LHCN-M2 (cell line): ENCODE measurements at regions not wholly inside any gene's neighbourhood (a gene's known extent, or its start where the extent isn't known, plus 50 kb on each side); places are given as distances from the start of the nearest gene placed in this dataset.
"Not testable (repeated sequence)": the region's sequence is repeated elsewhere in the genome, so short reads cannot be mapped to it uniquely, and the experiment has no call there.

Experiments used
- DNase-seq: peaks from one replicate; pipeline ENCODE4 v3.0.0-alpha.2; 2012; ENCODE audit warnings: low read depth

DNA sequence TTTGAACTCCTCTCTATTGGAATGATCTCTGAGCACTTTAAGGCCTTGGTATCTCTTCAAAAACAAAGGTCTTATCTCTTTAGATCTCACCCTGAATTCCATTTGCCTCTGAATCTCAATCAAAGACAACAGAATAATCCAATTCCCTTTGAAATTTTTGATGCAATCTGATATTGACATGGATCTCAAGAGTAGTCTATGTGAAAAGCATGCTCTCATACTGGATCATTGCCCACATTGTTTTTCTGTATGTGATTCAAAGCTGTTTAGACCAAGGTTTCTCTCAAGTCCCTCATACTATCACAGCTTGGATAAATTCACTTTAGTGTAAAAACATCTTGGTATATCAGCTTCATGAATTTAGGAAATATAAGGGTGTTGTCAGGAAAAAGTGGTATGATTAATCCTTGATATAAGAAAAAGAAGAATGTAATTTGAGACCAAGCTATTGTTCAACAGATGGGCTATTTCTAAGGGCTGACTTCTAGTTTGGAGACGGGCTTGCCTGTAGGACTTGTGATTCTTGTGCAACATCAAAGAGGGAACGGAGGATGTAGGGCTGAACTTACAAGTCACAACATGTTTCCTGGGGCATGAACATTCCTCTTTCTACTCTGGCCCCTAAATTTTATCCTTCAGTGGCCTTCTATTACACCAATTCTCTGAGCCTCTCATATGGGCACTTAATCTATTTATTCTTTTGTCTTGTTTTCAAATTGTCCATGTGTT is 77.9 kb upstream of the CITED2 start:
- DNase-seq, result peak; percentile 45

DNA sequence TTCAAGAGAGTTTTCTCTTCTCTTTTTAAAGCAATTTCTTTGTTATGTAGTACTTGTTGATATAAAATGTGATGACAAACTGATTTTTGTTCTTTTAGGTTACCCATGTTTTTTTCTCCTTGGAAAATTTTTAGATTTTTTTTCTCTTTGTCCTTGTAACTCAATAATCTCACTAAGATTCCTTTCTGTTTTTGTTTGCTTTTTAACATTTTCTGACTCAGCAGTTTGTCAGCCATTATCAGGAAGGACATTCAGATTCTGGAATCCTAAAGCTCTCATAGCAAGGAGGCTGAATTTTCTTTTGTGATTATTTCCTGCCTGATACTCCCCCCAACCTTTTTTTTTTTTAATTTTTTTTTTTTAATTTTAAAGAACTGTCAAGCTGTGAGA is 75.2 kb upstream of the CITED2 start:
- DNase-seq, result peak; percentile 45

DNA sequence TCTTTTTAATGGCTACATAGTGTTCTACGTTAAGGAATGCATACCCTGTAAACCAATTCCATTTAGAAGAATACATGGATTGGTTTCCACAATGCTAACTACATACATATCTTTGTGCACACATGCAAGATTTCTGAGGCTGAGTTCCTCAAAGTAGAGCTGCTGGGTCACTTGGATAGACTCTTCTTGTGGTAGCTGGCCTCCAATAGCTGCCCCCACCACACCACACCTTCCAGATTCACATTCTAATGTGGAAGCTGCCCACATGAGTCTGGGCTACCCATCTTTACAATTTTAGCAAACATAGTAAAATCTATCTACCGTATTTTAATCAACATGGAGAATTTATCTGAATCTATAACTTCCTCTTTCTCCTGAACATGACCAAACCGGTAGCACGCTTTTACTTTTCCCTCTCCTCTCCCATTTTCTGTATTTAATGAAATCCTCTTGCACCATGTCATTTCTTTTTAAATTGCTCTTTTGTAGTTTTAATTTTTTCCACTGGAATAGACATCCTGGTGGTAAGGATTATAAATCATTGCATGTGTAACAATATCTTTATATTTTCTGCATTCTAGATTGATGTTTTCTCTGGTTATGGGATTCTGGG is 74.7 kb upstream of the CITED2 start:
- DNase-seq, result no peak

DNA sequence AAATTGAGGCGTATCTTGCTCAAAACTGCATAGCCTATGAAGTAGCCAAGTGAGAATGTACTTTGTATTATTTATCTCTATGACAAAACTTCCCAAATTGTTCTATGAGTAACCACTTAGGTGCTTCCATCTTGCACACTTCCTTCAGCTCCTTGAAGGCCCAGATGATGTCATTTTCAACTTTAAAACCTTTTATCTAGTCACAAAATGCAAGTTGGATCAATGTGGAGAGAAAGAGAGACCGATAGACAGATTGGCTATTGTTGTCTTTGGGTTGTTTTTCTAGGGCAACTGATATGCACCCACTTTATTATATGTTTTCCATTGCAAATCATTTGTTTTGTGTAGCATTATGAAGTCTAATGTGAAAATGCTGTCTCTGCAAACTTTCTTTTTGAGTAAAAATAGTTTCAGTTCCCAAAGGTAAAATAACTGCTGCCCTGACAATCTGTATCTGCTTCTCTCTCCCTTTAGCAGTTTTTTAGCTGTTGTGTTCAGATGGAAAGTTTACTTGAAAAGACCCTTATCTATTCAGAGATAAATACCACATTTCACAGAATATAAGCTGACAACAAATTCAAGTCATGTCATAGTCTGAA is 73.7 kb upstream of the CITED2 start:
- DNase-seq, result peak; percentile 11

DNA sequence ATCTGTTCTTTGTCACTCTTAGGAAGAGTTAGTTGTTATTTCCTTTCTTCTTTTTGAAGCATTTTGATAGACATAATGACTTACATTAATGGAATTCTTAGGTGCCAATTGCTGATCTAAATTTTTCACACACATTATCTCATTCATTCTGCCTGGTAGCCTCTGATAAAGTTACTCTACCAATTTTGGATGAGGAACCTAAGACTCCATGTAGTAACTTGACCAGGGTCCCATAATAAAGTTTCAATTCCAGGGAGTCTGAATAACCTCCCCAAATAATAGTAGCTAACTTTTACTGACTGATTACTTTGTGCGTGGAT is 73.2 kb upstream of the CITED2 start:
- DNase-seq, result no peak

DNA sequence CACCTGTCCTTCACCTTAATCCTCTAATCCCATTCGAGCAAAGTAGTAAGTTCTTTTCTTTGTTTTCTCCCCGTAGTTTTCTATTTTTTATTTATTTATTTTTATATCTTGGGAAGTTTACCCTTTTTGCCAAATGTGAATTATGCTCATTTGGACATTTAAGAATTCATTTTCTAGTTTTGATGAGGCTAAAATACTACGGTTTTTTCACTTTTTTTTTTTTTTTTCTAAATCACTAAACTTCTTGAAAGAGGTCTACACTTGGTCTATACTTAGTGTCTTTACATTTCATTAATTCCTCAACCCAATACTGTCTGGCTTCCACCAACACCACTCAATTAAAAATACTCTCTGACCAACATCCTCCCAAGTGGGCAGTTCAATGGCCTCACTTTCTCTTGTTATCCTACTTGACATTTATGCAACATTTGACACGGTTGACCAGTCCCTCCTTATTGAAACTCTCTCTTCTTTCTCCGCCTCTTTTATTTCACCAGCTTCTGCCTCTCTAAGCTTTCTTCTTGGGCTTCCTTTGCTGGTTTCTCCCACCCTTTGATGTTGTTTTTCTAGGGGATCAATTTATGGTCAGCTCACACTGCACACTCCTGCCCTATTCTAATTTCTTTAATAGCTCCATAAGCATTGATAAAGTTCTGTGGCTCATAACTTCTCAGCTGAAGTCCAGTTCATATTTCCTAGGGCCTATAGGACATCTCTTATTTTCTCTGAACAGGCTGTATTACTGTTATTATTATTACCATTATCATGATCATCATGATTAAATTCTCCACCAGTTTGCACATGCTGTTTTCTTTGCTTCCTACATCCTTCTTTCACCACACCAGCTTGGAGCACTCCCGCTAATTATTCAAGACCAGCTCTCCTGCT is 72.6 kb upstream of the CITED2 start:
- DNase-seq, result no peak

DNA sequence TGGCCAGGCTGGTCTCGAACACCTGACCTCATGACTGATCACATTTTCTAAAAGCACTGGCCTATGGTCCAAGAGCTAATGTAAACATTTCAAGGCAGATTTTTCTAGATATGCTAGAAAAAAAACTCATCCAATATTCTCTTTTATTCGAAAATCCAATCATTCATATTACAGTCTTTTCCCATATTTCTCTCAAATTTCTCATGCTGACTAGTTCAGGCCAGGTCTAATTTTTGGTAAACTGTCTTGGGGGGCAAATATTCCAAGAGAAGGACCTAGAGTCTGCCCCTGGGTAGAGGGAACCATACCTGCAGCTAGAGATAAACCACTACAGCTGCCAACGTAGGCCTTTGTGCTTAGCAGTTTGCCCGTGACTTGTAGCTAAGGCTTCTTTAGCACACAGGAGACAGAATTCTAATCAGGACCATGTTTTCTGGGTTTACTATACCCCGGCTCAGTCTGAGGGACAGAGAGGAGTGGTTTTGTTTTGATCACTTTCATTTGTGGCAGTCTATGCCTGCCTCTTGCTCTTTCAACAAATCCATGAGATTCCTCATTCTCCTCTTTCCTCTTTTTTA is 71.8 kb upstream of the CITED2 start:
- DNase-seq, result no peak

DNA sequence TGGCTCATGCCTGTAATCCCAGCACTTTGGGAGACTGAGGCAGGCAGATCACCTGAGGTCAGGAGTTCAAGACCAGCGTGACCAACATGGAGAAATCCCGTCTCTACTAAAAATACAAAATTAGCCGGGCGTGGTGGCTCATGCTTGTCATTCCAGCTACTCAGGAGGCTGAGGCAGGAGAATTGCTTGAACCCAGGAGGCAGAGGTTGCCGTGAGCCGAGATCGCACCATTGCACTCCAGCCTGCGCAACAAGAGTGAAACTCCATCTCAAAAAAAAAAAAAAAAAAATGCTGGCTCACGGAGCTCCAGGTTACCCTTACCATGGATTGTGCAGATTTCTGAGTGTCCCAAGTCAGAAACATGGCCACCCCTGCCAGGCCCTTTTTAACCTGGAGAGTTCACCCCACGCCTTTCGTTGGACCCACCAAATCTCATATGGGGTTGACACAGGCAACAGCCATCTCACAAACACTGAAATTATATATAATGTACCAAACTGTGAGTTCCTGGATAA is 69.9 kb upstream of the CITED2 start:
- not testable (repeated sequence) for DNase-seq

DNA sequence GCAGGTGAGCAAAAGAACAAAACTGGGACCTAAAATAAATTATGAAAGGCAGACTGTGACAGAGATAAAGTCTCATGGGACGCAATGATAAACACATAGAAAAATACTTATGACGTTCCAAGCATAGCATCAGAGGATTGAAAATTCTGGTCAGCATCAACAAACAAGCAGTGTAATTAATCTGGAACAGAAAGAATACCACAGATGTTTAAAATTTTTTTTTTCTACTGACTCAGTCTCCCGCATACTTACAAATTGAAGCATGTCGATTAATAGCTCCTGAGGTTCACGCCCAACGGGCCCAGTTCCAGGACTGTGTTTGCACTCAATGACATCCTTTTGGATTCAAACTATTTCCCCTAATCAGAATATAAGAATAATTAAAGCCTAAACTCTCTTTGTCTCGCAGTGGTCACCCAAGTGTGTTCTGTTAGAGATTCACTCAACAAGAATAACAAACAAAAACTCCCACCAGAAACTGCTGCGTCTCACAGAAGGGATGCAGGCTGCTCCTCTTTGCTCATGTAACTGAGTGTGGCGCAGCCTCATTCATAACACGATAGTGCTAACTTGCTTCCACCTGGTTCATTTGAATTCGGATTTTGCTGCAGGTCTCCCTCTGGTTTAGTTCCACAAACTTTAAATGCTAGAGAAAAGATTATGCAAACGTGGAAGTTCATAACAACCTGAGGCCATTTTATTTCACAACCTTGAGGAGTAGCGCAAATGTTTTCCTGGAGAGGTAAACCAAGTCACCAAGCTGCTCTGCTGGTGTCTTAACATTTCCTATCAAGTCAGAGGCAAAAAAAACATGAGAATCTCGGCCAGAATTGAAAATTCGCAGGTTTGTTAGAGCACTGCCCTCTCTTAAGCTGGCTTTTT is 69.0 kb upstream of the CITED2 start:
- no peak for DNase-seq

DNA sequence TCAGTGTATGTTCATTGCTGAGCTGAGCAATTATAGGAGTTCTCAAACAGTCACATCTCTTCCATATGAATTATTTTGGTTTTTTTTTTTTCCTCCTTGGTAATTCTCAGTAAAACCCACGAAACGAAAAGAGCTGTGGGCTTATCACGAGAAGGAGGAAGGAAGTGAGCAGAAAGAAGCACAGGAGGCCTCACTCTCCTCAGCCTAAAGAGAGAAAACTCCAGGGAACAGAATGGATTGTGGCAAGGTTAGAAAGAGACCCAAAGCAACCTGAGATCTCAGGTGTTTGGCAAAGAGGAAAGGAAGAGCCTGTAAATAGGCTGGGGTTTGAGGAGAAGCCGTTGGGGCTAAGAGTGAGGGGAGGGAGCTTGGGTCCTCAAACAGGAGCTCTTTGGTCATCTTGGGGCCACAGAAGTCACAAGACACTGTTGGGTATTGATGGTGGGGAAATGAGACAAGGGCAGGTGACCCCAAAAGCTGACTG is 67.8 kb upstream of the CITED2 start:
- DNase-seq, result no peak

DNA sequence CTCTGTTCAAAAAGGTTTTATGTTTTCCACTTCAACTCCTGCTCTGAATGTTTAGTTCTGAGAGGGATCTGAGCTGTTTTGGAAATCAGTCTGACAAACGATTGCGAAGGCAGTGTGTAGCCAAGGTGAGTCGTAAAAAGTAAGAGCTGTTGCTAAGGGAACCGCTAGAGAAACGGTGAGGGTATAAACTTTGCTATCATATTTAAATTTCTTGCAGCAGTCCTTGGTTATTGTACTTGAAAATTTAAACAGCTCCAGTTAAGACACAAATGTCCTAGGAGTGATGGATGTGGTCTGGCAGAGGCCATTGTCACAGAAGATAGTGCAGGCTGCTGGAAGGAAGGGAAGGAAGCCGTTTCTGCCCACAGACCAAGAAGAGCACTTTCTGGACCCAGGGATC is 64.9 kb upstream of the CITED2 start:
- peak; percentile 41 for DNase-seq

DNA sequence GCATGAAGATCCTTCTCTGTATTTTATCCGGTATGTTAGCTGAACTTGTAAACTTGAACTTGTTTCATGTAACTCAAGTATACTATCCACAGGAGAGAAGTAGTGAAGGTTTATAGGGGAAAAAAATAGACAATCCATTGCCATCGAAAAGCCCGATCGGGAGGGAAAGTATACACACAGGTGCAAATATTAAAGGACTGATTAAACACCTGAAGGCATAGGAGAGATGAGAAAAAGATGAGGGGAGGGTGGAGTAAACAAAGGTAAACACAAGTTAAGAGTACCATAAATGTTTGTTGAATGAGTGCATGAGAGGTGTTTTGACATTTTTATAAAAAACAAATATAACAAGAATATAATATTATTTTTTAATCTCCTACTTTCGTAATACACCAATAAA is 64.3 kb upstream of the CITED2 start:
- no peak for DNase-seq

DNA sequence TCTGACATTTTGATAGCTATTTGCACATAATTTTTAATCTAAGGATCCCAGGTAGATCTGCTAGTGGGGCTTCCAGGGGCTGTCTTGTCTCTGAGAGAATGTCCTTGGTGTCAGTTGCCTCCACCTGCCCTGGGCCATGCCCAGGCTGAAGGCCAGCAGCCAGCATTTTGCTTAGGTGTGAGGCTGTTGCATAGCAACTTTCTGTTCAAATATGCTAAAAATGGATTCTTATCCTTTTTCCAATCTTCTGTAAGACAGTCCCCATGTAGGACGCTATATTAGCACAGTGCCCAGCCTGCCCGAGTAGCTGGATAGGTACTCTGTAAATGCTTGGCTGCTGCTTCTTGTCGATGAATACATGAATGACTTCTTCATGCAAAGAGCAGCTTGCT is 62.5 kb upstream of the CITED2 start:
- no peak for DNase-seq

DNA sequence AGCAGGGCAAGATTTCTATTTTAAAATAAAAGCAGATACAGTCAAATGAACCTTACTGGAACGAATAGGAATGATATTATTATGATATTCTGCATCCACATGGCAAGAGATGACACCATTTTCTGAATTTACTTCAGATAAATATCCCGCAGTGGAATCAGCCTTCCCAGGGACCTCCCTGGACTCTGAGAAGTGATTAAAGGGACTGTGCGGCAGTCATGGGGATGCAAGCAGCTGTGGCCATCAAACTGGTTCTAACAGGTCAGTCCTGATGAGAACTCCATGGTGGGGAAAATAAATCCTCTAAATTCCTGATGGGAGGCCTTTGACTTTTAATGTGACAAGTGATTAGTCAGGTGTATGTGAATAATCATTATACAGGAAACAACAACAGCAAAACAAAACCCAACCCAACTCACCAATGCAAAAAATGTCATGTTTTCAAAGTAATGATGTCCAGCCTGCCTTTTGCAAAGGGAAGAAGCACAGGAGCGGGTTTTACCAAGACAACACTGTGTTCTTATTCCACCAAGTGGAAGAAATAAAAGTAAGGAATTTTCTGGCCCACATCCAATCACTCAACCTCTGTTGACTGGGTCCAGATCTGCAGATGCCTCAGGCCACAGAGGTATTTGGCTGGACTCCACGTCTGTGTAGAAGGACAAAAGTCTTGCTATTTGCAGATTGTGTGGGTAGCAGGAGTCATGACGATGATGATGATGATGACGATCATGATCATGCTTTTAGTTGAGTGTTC is 61.9 kb upstream of the CITED2 start:
- DNase-seq, result peak; percentile 53

DNA sequence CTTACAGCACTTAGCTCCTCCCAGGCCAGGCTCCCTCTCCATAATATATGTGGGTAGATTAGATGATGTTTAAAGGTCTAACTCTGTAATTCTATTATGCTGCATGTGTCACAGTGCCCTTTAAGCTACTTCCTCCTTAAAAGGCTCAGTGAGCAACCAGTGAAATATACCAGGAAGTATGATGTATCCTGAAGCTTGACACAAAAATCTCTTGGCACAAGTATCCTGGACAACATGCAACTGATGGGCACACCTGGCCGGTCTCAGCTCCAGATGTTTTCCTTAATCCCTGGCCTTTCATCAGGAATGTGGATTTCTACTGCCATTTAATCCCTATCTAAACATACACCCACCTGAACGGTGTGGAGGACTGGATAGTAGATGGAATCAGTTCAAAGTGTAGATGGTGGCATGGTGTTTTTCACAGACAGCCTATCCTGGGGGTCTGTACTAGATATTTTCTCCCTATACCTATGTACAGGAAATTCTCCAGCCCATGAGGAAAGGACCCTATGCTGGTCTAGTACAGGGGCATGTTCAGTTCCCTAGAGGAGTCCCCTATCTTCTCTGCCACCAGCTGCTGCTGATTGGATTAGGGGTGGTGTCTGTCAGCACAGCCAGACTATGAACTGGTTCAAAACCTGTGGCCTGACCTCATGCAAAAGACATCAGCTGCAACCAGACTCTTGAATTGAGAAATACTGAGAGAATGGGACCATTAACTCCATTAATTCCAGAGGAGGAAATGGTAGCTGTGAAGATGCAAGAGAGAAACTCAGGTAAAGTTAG is 59.4 kb upstream of the CITED2 start:
- DNase-seq, result peak; percentile 33

DNA sequence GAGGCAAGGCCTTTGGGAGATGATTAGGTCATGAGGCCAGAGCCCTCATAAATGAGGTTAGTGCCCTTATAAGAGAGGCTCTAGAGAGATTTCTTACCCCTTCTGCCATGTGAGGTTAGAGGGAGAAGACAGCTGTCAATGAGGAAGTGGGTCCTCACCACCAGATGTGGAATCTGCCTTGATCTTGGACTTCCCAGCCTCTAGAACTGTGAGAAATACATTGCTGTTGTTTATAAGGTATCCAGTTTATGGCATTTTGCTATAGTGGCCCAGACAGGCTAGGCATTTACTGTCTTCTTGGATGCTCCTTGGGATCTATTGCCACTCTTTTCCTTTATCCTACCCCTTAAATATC is 57.1 kb upstream of the CITED2 start:
- DNase-seq, result no peak

DNA sequence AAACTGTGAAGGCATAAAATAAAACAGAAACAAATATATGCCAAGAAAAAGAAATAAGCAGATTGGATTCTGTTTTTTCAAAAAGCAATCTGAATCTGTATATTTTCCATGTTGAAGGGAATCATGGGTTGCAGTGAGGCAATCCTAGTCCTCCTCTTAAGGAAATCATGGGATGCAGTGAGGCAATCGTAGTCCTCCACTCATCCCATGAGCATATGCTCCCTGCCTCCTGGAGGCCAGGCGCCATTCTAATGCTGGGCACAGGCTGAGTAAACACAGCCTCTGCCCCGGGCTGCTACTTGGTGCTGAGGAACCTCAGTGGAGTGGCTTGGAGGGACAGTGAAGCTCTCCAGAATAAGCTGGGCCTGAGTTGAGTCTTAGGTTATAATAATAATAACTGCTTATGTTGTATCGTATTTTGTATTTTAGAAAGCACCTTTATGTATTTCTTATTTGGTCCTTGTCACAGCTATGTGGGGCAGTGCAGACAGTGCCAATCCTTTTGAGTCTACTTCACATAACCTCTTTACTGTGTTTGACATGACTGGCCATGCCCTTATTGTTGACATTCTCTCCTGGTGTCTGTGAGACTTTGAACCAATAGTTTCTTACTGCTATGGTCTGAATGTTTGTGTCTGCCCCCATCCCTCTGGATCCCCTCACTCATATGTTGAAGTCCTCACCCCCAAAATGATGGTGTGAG is 56.6 kb upstream of the CITED2 start:
- DNase-seq, result no peak

DNA sequence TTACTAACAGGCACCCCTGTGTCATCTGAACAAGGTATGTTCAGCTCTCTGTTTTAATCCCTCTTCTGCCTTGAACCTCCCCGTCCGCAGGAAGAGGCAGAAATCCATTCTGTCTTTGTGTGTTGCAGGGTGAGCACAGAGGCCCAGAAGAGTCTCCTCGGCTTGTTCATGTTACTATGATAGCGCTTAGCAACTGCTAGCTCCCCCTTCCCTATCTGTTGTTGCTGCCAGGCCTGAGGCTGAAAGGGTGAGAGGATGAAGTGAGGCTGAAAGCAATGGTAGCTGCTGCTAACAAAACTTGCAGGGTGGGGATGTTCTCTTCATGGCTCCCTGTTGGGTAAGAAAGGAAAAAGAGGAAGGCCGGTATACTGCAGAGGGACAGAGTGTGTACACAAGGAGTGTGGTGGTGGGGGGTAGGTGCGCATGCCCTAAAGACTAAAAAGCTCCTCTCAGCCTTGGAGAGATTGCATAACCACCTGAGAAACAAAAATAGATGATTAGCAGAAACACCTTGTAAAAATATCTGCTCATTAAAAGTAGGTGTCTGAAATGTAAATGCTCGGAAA is 55.2 kb upstream of the CITED2 start:
- DNase-seq, result no peak
